ENCODE measurements at regions not wholly inside any gene's neighbourhood (a gene's known extent, or its start where the extent isn't known, plus 50 kb on each side); places are given as distances from the start of the nearest gene placed in this dataset.

DNA sequence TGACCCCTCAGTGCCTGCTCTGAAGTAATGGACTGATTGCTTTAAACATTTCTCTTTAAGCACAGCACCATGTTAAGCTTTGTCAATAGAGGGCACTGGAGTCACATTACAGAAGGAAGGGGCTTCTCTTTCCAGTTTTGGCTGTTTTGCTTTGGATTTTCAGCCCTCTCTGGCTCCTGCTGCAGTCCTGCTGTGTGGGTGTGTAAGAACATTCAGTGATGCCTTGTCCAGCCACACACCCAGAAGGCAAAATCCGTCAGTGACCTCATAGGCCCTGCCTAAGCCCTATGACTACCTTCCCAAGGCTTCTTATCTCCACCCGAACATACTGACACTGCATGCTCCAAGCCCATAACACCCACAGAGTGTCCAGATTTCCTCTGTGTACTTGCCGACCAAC lies 215.3 kb upstream of the CTSO start:
- no peak overlapping the region for H3K4me3 ChIP-seq
- peak; percentile 53 for DNase-seq (ENCODE audit: low read depth, low spot score)
- H3K9ac ChIP-seq (ENCODE audit: insufficient read length): no peak overlapping the region
- peak overlapping the region; percentile 55 for H3K27ac ChIP-seq
- no peaks in the 10 kb centered on the region for H3K36me3 ChIP-seq (ENCODE audit: insufficient read depth, low read length)
- no peaks in the 10 kb centered on the region for H3K9me3 ChIP-seq (ENCODE audit: low read depth, low read length)
- TF ChIP-seq EZH2 (IDR thresholded peaks at IDR 0.05): no peak
- no peak for TF ChIP-seq POLR2AphosphoS5 (IDR thresholded peaks at IDR 0.05; ENCODE audit: borderline replicate concordance, low read depth, low read length)
- TF ChIP-seq FOXP2 (optimal IDR thresholded peaks at IDR 0.05; ENCODE audit: control extremely low read depth, extremely low read length, insufficient read depth): no peak

DNA sequence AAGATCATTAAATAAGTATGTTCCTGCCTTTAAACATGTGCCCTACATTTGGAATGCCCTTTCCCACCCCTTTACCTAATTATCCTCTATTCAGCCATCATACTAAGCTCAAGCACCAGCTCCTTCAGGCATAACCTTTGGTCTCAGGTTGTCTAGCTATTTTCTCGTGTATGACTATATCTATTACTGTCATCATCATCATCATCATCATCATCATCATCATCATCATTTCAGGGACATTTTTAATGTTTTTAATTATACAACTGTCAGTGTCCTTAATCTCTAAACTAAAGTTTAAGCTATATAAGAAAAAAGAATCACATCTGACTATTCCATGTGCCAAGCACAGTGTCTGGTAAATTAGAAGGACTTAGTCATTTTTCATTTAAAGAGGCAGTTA lies 214.6 kb upstream of the CTSO start:
- DNase-seq (ENCODE audit: low read depth, low spot score): no peak
- TF ChIP-seq EZH2 (IDR thresholded peaks at IDR 0.05) (no peak), POLR2AphosphoS5 (IDR thresholded peaks at IDR 0.05; ENCODE audit: borderline replicate concordance, low read depth, low read length) (no peak), FOXP2 (optimal IDR thresholded peaks at IDR 0.05; ENCODE audit: control extremely low read depth, extremely low read length, insufficient read depth) (no peak)
- H3K9me3 ChIP-seq (ENCODE audit: low read depth, low read length): no peaks in the 10 kb centered on the region
- H3K36me3 ChIP-seq (ENCODE audit: insufficient read depth, low read length): no peaks in the 10 kb centered on the region
- H3K4me3 ChIP-seq: no peak overlapping the region
- H3K9ac ChIP-seq (ENCODE audit: insufficient read length): no peak overlapping the region
- H3K27ac ChIP-seq: no peak overlapping the region

GRCh38 chr4:156158747-156159146 lies 205.1 kb upstream of the CTSO start:
- Histone ChIP-seq H3K36me3 (ENCODE audit: insufficient read depth, low read length) (no peaks in the 10 kb centered on the region), H3K27ac (no peak overlapping the region), H3K4me3 (no peak overlapping the region), H3K9me3 (ENCODE audit: low read depth, low read length) (no peaks in the 10 kb centered on the region), H3K9ac (ENCODE audit: insufficient read length) (no peak overlapping the region)
- TF ChIP-seq POLR2AphosphoS5 (IDR thresholded peaks at IDR 0.05; ENCODE audit: borderline replicate concordance, low read depth, low read length): no peak
- TF ChIP-seq FOXP2 (optimal IDR thresholded peaks at IDR 0.05; ENCODE audit: control extremely low read depth, extremely low read length, insufficient read depth): no peak
- TF ChIP-seq EZH2 (IDR thresholded peaks at IDR 0.05): no peak
- no peak for DNase-seq (ENCODE audit: low read depth, low spot score)

DNA sequence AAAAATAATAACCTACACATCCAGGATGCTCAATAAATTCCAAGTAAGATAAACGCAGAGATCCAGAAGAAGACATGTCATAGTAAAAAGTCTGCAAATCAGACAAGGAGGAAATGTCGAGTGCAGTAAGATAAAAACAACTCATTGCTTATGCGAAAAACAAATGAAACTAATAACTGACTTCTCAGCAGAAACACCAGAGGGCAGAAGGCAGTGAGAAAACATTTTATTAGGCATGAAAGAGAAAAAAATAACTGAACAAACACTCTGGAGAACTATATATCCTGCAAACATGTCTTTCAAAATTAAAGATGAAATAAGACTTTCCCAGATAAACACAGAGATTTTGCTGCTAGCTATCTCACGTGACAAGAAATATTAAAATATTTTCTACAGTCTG lies 201.3 kb upstream of the CTSO start:
- no peak overlapping the region for H3K27ac ChIP-seq
- TF ChIP-seq POLR2AphosphoS5 (IDR thresholded peaks at IDR 0.05; ENCODE audit: borderline replicate concordance, low read depth, low read length) (no peak), EZH2 (IDR thresholded peaks at IDR 0.05) (no peak), FOXP2 (optimal IDR thresholded peaks at IDR 0.05; ENCODE audit: control extremely low read depth, extremely low read length, insufficient read depth) (no peak)
- H3K9ac ChIP-seq (ENCODE audit: insufficient read length): no peak overlapping the region
- no peak overlapping the region for H3K4me3 ChIP-seq
- H3K9me3 ChIP-seq (ENCODE audit: low read depth, low read length): no peaks in the 10 kb centered on the region
- DNase-seq (ENCODE audit: low read depth, low spot score): no peak
- no peaks in the 10 kb centered on the region for H3K36me3 ChIP-seq (ENCODE audit: insufficient read depth, low read length)

DNA sequence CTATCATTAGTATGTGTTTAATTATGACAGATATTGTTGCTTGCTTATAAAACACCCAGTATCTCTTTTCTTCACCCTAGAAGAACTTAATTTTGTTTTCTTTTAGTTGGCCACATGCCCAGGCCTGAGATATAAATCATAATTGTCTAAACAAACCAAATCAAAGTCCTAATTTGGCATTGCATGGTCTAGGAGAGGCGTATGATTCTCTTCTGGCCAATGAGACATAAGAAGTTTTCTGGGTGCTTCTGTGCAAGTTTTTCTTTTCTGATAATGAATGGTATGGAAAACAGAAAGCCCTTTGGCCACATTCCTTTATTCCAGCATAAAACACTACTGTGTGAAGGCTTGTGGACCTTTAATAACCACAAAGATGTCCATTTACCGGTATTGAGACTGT lies 192.9 kb upstream of the CTSO start:
- H3K36me3 ChIP-seq (ENCODE audit: insufficient read depth, low read length): no peaks in the 10 kb centered on the region
- DNase-seq (ENCODE audit: low read depth, low spot score): no peak
- H3K4me3 ChIP-seq: no peak overlapping the region
- no peak overlapping the region for H3K9ac ChIP-seq (ENCODE audit: insufficient read length)
- TF ChIP-seq EZH2 (IDR thresholded peaks at IDR 0.05): no peak
- no peaks in the 10 kb centered on the region for H3K9me3 ChIP-seq (ENCODE audit: low read depth, low read length)
- H3K27ac ChIP-seq: no peak overlapping the region

- TF ChIP-seq EZH2 (IDR thresholded peaks at IDR 0.05): no peak
- Histone ChIP-seq H3K4me3 (no peak overlapping the region), H3K9me3 (ENCODE audit: low read depth, low read length) (no peaks in the 10 kb centered on the region), H3K27ac (no peak overlapping the region), H3K36me3 (ENCODE audit: insufficient read depth, low read length) (no peaks in the 10 kb centered on the region), H3K9ac (ENCODE audit: insufficient read length) (no peak overlapping the region)
- DNase-seq (ENCODE audit: low read depth, low spot score): no peak
Observed at GRCh38 chr4:156144961-156145360, 191.3 kb upstream of the CTSO start.

DNA sequence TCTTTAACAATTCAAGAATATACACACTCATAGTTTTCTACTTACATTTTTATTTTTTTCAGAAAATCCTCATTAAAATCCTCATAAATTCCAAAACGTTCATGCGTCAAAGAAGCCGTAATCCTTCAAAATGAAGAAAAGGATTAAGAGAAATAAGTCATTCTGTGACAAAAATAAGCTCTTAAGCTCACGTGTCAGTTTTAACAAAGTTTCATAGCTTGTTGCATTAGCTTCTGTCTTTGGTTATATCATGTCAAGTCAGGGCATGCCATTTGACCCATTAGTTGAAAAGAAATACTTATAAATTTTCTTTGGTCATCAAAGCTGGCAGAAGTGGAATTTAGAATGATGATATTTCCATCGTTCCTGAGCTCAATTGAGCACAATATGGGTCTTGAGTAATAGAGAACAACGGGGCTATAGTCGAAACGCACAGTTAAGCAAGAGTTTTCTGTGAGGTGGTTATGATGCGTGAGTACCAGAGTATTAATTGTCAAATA lies 185.2 kb upstream of the CTSO start:
- Histone ChIP-seq H3K4me3 (no peak overlapping the region), H3K9me3 (ENCODE audit: low read depth, low read length) (no peaks in the 10 kb centered on the region), H3K9ac (ENCODE audit: insufficient read length) (no peak overlapping the region), H3K27ac (no peak overlapping the region; the same call in 1 of the 2 replicates), H3K36me3 (ENCODE audit: insufficient read depth, low read length) (no peaks in the 10 kb centered on the region)
- TF ChIP-seq FOXP2 (optimal IDR thresholded peaks at IDR 0.05; ENCODE audit: control extremely low read depth, extremely low read length, insufficient read depth): no peak
- TF ChIP-seq POLR2AphosphoS5 (IDR thresholded peaks at IDR 0.05; ENCODE audit: borderline replicate concordance, low read depth, low read length): no peak
- TF ChIP-seq EZH2 (IDR thresholded peaks at IDR 0.05): no peak
- DNase-seq (ENCODE audit: low read depth, low spot score): no peak

- no peak for DNase-seq (ENCODE audit: low read depth, low spot score)
- Histone ChIP-seq H3K9ac (ENCODE audit: insufficient read length) (peak overlapping the region; percentile 56), H3K4me3 (peak overlapping the region; percentile 24; the same call in 1 of the 2 replicates), H3K36me3 (ENCODE audit: insufficient read depth, low read length) (no peaks in the 10 kb centered on the region), H3K27ac (peak overlapping the region; percentile 62), H3K9me3 (ENCODE audit: low read depth, low read length) (no peaks in the 10 kb centered on the region)
- no peak for TF ChIP-seq FOXP2 (optimal IDR thresholded peaks at IDR 0.05; ENCODE audit: control extremely low read depth, extremely low read length, insufficient read depth)
- TF ChIP-seq EZH2 (IDR thresholded peaks at IDR 0.05): no peak
- no peak for TF ChIP-seq POLR2AphosphoS5 (IDR thresholded peaks at IDR 0.05; ENCODE audit: borderline replicate concordance, low read depth, low read length)
Observed at GRCh38 chr4:156137679-156138473, 184.2 kb upstream of the CTSO start.

DNA sequence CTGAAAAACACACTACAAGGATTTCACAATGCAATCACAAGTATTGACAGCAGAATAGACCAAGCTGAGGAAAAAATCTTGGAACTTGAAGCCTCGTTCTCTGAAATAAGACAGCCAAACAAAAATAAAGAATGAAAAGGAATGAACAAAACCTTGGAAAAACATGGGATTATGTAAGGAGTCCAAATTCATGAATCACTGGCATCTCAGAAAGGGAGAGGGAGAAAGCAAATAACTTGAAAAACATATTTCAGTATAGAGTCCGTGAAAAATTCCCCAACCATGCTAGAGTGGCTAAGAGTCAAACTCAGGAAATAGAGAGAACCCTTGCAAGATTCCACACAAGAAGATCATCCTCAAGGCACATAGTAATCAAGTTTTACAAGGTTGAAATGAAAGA lies 178.5 kb upstream of the CTSO start:
- no peaks in the 10 kb centered on the region for H3K36me3 ChIP-seq (ENCODE audit: insufficient read depth, low read length)
- TF ChIP-seq EZH2 (IDR thresholded peaks at IDR 0.05) (no peak), POLR2AphosphoS5 (IDR thresholded peaks at IDR 0.05; ENCODE audit: borderline replicate concordance, low read depth, low read length) (no peak), FOXP2 (optimal IDR thresholded peaks at IDR 0.05; ENCODE audit: control extremely low read depth, extremely low read length, insufficient read depth) (no peak)
- H3K9ac ChIP-seq (ENCODE audit: insufficient read length): no peak overlapping the region
- no peak overlapping the region for H3K4me3 ChIP-seq
- DNase-seq (ENCODE audit: low read depth, low spot score): no peak
- no peaks in the 10 kb centered on the region for H3K9me3 ChIP-seq (ENCODE audit: low read depth, low read length)
- H3K27ac ChIP-seq: no peak overlapping the region
